GM19035 (cell line): ENCODE measurements at regions not wholly inside any gene's neighbourhood (a gene's known extent, or its start where the extent isn't known, plus 50 kb on each side); places are given as distances from the start of the nearest gene placed in this dataset.

Experiments used
- ATAC-seq: cut with Tn5 transposase; IDR thresholded peaks from one replicate; pipeline ENCODE4 v1.9.1; 2021; ENCODE audit not compliant: unreplicated experiment

DNA sequence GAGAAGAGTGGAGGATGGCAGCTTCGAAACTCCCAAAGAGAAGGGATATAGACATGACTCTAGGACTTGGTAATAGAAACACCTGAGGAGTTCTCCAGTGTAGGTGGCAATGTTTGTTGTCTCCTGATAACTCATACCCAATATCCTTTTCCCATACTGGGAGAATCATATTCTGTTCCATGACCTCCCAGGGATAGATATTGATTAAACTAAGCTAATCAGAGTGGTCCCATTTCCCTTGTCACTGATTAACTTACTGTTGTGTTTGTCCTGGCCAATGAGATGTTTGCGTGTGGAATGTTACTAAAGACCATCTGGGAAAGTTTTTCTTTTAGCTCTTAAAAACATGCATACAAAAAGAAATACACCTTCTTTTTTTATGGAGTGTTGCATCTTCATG lies 85.6 kb downstream of the RPL22L1 start:
- ATAC-seq: no peak

GRCh38 chr3:170780955-170781354 lies 89.0 kb downstream of the RPL22L1 start:
- ATAC-seq: no peak

GRCh38 chr3:170780471-170780870 lies 89.5 kb downstream of the RPL22L1 start:
- no peak for ATAC-seq

DNA sequence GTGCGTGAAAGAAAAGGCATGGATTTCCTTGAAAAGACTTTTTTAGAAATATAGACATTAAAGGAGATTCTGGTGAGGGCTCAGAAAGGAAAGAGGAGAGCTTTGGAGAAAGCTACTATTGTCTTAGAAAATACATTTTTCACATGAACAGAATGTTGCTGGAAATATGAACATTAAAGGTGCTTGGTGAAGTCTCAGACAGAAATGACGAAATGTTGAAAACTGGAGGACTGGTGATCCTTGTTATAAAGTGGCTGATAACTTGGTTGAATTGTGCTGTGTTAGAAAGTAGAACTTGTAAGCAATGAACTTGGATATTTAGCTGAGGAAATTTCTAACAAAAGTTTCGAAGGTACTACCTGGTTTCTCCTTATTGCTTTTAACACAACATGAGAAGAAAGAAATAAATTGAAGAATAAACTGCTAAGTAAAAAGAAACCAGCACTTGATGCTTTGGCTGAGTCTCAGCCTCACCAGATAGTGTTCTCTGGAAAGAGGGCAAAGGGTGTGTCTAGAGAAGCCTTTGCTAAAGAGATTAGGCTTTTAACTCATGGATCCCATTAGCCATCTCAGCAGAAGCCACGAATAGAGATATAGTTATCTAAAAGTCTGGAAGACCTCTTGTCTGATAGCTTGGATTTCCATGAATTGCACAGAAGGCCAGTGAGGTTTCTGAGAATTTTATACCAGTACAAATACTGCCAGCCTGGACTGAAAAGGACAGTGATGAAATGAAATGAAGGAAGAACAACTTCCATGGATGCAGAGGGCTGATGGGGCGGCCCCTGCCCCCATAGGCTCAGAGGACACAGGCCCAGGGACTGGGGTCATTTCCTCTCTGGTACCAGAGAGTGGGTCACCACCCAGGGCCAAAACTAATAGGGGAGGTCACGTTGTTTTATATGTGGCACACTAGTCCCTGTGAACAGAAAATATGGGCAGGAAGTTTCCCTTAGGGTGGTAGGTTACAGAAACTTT lies 91.5 kb downstream of the RPL22L1 start:
- no peak for ATAC-seq

DNA sequence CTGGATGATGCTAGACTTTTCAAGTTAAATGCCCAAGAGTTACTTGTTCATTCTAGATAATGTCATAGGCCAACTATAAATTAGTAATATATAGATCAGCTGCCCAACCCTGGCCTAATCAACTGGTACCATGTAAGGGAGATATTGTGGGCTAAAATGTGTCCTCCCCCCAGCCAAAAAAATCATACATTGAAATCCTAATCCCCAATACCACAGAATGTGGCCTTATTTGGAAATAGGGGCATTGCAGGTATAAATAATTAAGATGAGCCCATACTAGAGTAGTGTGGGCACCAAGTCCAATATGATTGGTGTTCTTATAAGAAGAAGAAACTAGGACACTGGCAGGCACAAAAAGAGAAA lies 92.5 kb downstream of the RPL22L1 start:
- no peak for ATAC-seq

DNA sequence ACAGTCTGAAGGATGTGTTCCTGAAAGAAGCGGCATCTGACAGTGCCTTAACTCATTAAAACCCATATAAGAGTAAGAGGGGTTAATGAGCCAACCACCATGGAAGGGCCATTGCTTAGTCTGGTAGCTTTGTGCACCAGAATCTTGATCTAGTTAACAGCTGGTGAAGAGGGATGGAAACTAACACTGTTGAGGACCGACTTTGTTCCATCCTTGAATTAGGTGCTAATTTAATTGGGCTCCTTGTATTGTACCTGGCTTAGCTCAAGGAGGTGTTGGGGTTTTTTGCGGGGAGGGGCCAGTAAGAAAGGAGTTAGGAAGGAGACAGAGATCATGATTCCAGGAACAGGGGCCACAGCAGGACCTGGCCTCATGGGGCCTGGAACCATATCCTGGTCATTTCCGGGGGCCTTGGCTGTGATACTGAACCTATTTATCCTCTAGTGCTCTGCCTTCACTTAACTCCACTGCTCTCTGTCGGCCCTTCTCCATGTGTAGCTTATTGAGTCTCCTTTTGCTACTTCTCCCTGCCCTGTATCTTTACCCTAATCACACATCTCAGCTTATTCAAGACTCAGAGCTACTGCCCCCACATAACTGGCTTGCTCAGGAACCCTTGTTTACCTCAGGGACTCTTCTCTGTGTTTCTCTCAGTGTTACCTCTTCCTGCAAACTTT lies 93.0 kb downstream of the RPL22L1 start:
- no peak for ATAC-seq

- no peak for ATAC-seq
Measured at GRCh38 chr3:170773682-170774425, 96.1 kb downstream of the RPL22L1 start.

DNA sequence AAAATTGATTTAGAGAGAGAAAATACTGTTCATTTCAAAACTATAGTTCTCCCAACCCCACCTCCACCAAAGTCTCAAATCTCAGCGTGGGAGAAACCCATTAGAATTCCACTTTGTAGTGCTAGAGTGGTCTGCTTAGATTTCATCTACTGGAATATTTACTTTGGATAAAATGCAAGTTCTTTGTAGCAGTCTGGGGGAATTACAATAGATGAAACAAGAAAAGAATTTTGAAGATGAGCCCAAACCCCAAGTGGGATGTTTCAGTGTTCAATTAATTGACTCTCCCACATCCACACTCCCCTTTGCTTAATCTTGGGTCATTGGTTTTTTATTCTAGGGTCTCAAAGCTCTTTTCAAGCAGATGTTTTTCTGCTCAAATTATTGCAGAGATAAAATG lies 97.8 kb downstream of the RPL22L1 start:
- no peak for ATAC-seq

- no peak for ATAC-seq
Measured at GRCh38 chr3:170768334-170768801, 101.6 kb downstream of the RPL22L1 start.

- ATAC-seq: no peak
Measured at GRCh38 chr3:170767576-170767941, 102.4 kb downstream of the RPL22L1 start.

DNA sequence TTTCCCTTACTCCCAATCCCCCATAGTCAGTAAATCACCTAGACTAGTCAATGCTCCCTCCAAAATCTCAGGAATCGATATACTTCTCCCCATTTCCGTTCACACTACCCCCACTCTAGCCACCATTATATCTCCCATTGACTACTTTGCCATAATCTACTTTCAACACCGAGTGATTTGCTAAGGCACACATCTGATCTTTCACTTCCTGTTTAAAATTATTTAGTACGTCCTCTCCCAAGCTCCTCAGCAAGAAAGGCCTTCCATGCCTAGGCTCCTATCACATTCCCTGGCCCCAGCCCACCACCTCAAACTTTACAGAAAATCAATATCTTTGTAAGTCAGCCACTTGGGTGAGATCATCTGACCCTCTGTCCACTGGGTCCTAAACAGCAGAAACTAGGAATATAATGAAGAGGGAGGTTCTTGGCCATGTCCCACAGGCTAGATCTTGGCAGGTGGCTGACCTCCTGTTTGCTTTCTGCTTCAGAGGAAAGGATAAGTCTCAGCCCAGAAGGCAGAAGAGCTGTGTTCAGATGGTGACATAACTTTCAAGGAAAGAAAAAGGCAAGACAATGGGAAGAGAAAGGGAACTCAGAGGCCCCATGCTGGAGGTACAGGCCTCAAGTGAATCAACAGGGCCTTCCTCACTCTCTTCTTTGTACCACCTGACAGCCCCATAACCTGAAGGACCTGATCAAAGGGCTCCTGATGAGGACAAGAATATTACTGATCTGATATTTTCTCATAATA lies 103.0 kb downstream of the RPL22L1 start:
- ATAC-seq: no peak

GRCh38 chr3:170766253-170766652 lies 103.7 kb downstream of the RPL22L1 start:
- ATAC-seq: no peak

DNA sequence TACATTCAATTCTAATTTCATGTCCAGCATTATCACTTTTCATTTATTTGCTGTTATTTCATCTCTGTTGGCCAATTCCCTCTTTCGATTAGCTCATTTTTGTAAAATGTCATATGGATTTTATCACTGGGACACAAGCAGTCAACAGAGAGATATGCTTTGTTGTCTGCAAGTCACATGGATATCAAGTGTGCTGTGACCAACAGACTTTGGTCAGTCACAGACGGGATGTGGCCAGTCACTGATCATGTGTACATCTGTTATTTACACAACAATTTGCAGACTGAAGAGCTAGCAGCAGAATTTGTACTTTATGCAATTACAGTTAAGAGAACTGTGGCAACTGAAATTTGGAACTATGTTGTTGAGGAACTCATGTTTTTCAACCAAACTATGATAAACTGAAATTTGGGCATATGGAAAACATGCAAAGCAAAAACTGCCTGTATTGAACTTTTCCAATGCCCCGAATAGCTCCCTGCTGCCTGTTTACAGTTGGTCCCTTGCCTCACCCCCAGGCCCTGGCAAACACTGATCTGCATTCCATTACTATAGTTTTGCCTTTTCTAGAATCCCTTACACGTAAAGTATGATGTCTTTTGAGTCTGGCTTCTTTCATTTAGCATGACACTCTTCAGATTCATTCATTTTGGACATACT lies 104.4 kb downstream of the RPL22L1 start:
- ATAC-seq: no peak

- no peak for ATAC-seq
Measured at GRCh38 chr3:170764017-170764416, 106.0 kb downstream of the RPL22L1 start.

DNA sequence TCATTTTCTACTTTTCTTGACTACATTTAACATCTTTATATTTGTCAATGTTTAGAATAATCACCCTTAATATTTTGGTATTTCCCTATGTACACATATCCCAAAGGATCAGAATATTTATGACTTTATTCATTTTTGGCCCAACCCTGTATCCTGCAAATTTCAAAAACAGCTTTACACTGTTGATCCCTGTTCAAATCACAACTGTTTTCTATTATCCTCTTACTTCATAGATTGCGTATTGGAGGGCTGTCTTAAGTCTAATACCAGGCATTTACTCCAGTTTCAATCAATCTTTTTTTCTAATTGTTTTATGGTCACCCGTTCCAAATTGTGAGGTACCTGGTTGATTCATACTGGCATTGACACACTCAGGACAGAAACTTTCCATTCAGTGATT lies 107.9 kb downstream of the RPL22L1 start:
- ATAC-seq: no peak

DNA sequence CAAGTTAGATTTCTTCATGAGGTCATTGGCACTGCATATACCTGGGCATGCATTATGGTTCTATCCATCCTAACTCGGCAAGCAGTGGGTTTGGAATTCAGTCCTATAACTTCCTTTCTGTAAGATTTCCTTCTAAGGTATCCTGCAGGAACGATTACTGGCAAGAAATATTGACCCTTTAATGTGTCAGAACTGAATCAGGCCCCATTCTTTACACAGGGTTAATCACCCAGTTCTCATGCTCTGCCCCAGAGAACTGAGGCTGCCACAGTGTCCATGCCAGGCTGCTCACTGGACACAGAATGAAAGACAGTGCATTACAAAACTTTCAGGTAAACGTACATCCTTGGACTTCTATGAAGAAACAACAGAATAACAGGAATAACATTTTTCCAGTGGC lies 108.9 kb downstream of the RPL22L1 start:
- ATAC-seq: no peak

DNA sequence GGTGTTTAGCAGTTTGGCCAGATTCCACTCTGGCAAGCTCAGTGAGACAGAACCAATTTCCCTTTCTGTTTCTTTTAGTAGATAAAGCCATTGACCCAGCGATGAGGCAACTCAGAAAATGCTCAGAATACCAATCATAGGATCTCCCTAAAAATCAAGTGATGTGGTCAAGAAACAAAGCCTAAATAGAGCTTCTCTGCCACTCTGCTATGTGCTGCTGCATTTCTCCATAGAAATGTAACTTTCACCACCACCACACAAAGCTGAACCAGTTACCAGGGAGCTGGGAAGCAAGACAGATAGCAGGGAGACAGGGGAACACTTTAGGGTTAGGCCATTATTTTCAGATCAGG lies 109.8 kb downstream of the RPL22L1 start:
- ATAC-seq: no peak

GRCh38 chr3:170759511-170760173 lies 110.4 kb downstream of the RPL22L1 start:
- no peak for ATAC-seq

GRCh38 chr3:170757038-170757437 lies 113.0 kb downstream of the RPL22L1 start:
- ATAC-seq: no peak

DNA sequence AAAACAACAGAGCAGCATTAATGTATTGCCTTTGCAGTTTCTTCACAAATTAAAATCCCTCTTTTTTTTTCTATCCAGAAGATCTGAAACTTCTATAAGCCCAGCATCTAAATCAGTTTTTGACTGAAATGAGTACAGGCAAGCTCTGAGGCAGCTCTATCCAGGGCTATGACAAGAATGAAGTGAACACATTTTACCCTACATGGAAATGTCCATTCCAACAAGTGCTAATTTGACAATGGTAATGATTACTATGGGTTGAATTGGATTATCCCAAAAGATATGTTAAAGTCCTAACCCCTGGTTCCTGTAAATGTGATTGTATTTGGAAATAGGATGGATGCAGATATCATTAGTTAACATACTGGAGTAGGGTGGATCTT lies 115.7 kb downstream of the RPL22L1 start:
- ATAC-seq: no peak
